ENCODE measurements at regions not wholly inside any gene's neighbourhood (a gene's known extent, or its start where the extent isn't known, plus 50 kb on each side); places are given as distances from the start of the nearest gene placed in this dataset.

GRCh38 chr22:26846076-26846475 lies 188.7 kb downstream of the MIAT start:
- POLR2A ChIA-PET (ENCODE audit: low non-redundant PET): no interaction called here
- CTCF ChIA-PET: no interaction called here
- Histone ChIP-seq H3K4me3 (ENCODE audit: low read depth, low read length, poor library complexity, severe bottlenecking) (peak overlapping the region; percentile 5), H3K27me3 (replicated peaks; ENCODE audit: insufficient read depth, low read depth, low read length, poor library complexity) (no peaks in the 10 kb centered on the region), H3K9me3 (ENCODE audit: low read depth, low read length, poor library complexity, severe bottlenecking) (no peaks in the 10 kb centered on the region), H3K27ac (ENCODE audit: low read depth, low read length, poor library complexity, severe bottlenecking) (peak overlapping the region; percentile 60), H3K36me3 (ENCODE audit: insufficient read depth, low read length, poor library complexity, severe bottlenecking) (no peaks in the 10 kb centered on the region), H3K4me1 (ENCODE audit: insufficient read depth, low read length, poor library complexity, severe bottlenecking) (peaks cover 46% of the 10 kb centered on the region)
- intact Hi-C loops (cut with micrococcal nuclease; ENCODE audit: unreplicated experiment): loop anchor here (10.0 kb wide), 1 partner anchor 219 kb away; no protein-coding TSS in a partner anchor
- no TSS peak for BruUV-seq (replicated peaks)
- TF ChIP-seq EZH2 (IDR thresholded peaks at IDR 0.05; ENCODE audit: borderline replicate concordance, low read depth, low read length, poor library complexity, severe bottlenecking): no peak
- TF ChIP-seq, protein P1, sequence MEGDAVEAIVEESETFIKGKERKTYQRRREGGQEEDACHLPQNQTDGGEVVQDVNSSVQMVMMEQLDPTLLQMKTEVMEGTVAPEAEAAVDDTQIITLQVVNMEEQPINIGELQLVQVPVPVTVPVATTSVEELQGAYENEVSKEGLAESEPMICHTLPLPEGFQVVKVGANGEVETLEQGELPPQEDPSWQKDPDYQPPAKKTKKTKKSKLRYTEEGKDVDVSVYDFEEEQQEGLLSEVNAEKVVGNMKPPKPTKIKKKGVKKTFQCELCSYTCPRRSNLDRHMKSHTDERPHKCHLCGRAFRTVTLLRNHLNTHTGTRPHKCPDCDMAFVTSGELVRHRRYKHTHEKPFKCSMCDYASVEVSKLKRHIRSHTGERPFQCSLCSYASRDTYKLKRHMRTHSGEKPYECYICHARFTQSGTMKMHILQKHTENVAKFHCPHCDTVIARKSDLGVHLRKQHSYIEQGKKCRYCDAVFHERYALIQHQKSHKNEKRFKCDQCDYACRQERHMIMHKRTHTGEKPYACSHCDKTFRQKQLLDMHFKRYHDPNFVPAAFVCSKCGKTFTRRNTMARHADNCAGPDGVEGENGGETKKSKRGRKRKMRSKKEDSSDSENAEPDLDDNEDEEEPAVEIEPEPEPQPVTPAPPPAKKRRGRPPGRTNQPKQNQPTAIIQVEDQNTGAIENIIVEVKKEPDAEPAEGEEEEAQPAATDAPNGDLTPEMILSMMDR (conservative IDR thresholded peaks at IDR 0.05; ENCODE audit: low read depth, low read length): no peak
- DNase-seq (ENCODE audit: low spot score): no peak

GRCh38 chr22:26846645-26847044 lies 189.3 kb downstream of the MIAT start:
- CTCF ChIA-PET: no interaction called here

GRCh38 chr22:26847046-26847445 lies 189.7 kb downstream of the MIAT start:
- DNase-seq (ENCODE audit: low spot score): no peak
- POLR2A ChIA-PET (ENCODE audit: low non-redundant PET): no interaction called here
- H3K9me3 ChIP-seq (ENCODE audit: low read depth, low read length, poor library complexity, severe bottlenecking): no peaks in the 10 kb centered on the region
- no peaks in the 10 kb centered on the region for H3K27me3 ChIP-seq (replicated peaks; ENCODE audit: insufficient read depth, low read depth, low read length, poor library complexity)
- CTCF ChIA-PET: no interaction called here
- H3K4me3 ChIP-seq (ENCODE audit: low read depth, low read length, poor library complexity, severe bottlenecking): no peak overlapping the region
- H3K27ac ChIP-seq (ENCODE audit: low read depth, low read length, poor library complexity, severe bottlenecking): no peak overlapping the region
- peaks cover 46% of the 10 kb centered on the region for H3K4me1 ChIP-seq (ENCODE audit: insufficient read depth, low read length, poor library complexity, severe bottlenecking)
- BruUV-seq (replicated peaks): no TSS peak
- TF ChIP-seq EZH2 (IDR thresholded peaks at IDR 0.05; ENCODE audit: borderline replicate concordance, low read depth, low read length, poor library complexity, severe bottlenecking): no peak
- TF ChIP-seq, protein P1 (conservative IDR thresholded peaks at IDR 0.05; ENCODE audit: low read depth, low read length): no peak
- intact Hi-C loops (cut with micrococcal nuclease; ENCODE audit: unreplicated experiment): loop anchor here (10.0 kb wide), 1 partner anchor 218 kb away; no protein-coding TSS in a partner anchor
- no peaks in the 10 kb centered on the region for H3K36me3 ChIP-seq (ENCODE audit: insufficient read depth, low read length, poor library complexity, severe bottlenecking)

More at GRCh38 chr22:26846645-26847044, 189.3 kb downstream of the MIAT start:
- Histone ChIP-seq H3K4me3 (ENCODE audit: low read depth, low read length, poor library complexity, severe bottlenecking) (no peak overlapping the region), H3K4me1 (ENCODE audit: insufficient read depth, low read length, poor library complexity, severe bottlenecking) (peaks cover 46% of the 10 kb centered on the region), H3K9me3 (ENCODE audit: low read depth, low read length, poor library complexity, severe bottlenecking) (no peaks in the 10 kb centered on the region), H3K27ac (ENCODE audit: low read depth, low read length, poor library complexity, severe bottlenecking) (no peak overlapping the region), H3K27me3 (replicated peaks; ENCODE audit: insufficient read depth, low read depth, low read length, poor library complexity) (no peaks in the 10 kb centered on the region), H3K36me3 (ENCODE audit: insufficient read depth, low read length, poor library complexity, severe bottlenecking) (no peaks in the 10 kb centered on the region)
- TF ChIP-seq, protein P1 (conservative IDR thresholded peaks at IDR 0.05; ENCODE audit: low read depth, low read length): no peak
- no peak for TF ChIP-seq EZH2 (IDR thresholded peaks at IDR 0.05; ENCODE audit: borderline replicate concordance, low read depth, low read length, poor library complexity, severe bottlenecking)
- DNase-seq (ENCODE audit: low spot score): no peak
- POLR2A ChIA-PET (ENCODE audit: low non-redundant PET): no interaction called here
- intact Hi-C loops (cut with micrococcal nuclease; ENCODE audit: unreplicated experiment): loop anchor here (10.0 kb wide), 1 partner anchor 218 kb away; no protein-coding TSS in a partner anchor
- BruUV-seq (replicated peaks): no TSS peak

Measured in A673 (cell line).